ENCODE measurements at regions not wholly inside any gene's neighbourhood (a gene's known extent, or its start where the extent isn't known, plus 50 kb on each side); places are given as distances from the start of the nearest gene placed in this dataset.

GRCh38 chr12:85367936-85368335, 87.9 kb downstream of the ALX1 start:
- DNase-seq (ENCODE audit: low spot score in 2 of 2) = no peak
- intact Hi-C loops (cut with DNase I; ENCODE audit: low total_unique reads) = no loop called here
- TF ChIP-seq CTCF (IDR thresholded peaks at IDR 0.05) (no peak), POLR2A (IDR thresholded peaks at IDR 0.05) (no peak)
- 59 to 64% methylated on average over 2 of the region's 2 CpGs for WGBS, 2 donors
- no peak overlapping the region for H3K4me3 ChIP-seq (ENCODE audit: low read depth, poor library complexity, severe bottlenecking)

GRCh38 chr12:85369365-85370154, 89.5 kb downstream of the ALX1 start:
- WGBS, 2 donors = 68 to 70% methylated on average over 4 of the region's 4 CpGs
- H3K4me3 ChIP-seq (ENCODE audit: low read depth, poor library complexity, severe bottlenecking) = no peak overlapping the region
- DNase-seq (ENCODE audit: low spot score in 2 of 2) = no peak
- TF ChIP-seq CTCF (IDR thresholded peaks at IDR 0.05) = no peak
- no peak for TF ChIP-seq POLR2A (IDR thresholded peaks at IDR 0.05)
- intact Hi-C loops (cut with DNase I; ENCODE audit: low total_unique reads) = no loop called here

- 91 to 95% methylated on average over 4 of the region's 4 CpGs for WGBS, 2 donors
- intact Hi-C loops (cut with DNase I; ENCODE audit: low total_unique reads) = no loop called here
These were observed 93.0 kb downstream of the ALX1 start for GRCh38 chr12:85373045-85373444.

GRCh38 chr12:85374981-85375380, 95.0 kb downstream of the ALX1 start:
- 91 to 93% methylated on average over 1 of the region's 1 CpG for WGBS, 2 donors
- intact Hi-C loops (cut with DNase I; ENCODE audit: low total_unique reads) = no loop called here
- H3K4me3 ChIP-seq (ENCODE audit: low read depth, poor library complexity, severe bottlenecking) = no peak overlapping the region
- TF ChIP-seq CTCF (IDR thresholded peaks at IDR 0.05) = no peak
- no peak for TF ChIP-seq POLR2A (IDR thresholded peaks at IDR 0.05)
- no peak for DNase-seq (ENCODE audit: low spot score in 2 of 2)

More at GRCh38 chr12:85373045-85373444, 93.0 kb downstream of the ALX1 start:
- H3K4me3 ChIP-seq (ENCODE audit: low read depth, poor library complexity, severe bottlenecking) = no peak overlapping the region
- DNase-seq (ENCODE audit: low spot score in 2 of 2) = no peak
- TF ChIP-seq POLR2A (IDR thresholded peaks at IDR 0.05) (no peak), CTCF (IDR thresholded peaks at IDR 0.05) (no peak)

GRCh38 chr12:85385406-85385805, 105.4 kb downstream of the ALX1 start:
- H3K4me3 ChIP-seq (ENCODE audit: low read depth, poor library complexity, severe bottlenecking) = no peak overlapping the region
- TF ChIP-seq CTCF (IDR thresholded peaks at IDR 0.05) (no peak), POLR2A (IDR thresholded peaks at IDR 0.05) (no peak)
- intact Hi-C loops (cut with DNase I; ENCODE audit: low total_unique reads) = no loop called here
- no peak for DNase-seq (ENCODE audit: low spot score in 2 of 2)

- H3K4me3 ChIP-seq (ENCODE audit: low read depth, poor library complexity, severe bottlenecking) = no peak overlapping the region
- no peak for TF ChIP-seq POLR2A (IDR thresholded peaks at IDR 0.05)
- intact Hi-C loops (cut with DNase I; ENCODE audit: low total_unique reads) = no loop called here
- 26 to 47% methylated on average over 1 of the region's 1 CpG for WGBS, 2 donors
- no peak for DNase-seq (ENCODE audit: low spot score in 2 of 2)
These were observed 110.2 kb downstream of the ALX1 start for GRCh38 chr12:85390266-85390665.

All from lower leg skin (tissue), 4 donors.